ENCODE measurements at regions not wholly inside any gene's neighbourhood (a gene's known extent, or its start where the extent isn't known, plus 50 kb on each side); places are given as distances from the start of the nearest gene placed in this dataset.
"Not testable (repeated sequence)": the region's sequence is repeated elsewhere in the genome, so short reads cannot be mapped to it uniquely, and the experiment has no call there.

DNA sequence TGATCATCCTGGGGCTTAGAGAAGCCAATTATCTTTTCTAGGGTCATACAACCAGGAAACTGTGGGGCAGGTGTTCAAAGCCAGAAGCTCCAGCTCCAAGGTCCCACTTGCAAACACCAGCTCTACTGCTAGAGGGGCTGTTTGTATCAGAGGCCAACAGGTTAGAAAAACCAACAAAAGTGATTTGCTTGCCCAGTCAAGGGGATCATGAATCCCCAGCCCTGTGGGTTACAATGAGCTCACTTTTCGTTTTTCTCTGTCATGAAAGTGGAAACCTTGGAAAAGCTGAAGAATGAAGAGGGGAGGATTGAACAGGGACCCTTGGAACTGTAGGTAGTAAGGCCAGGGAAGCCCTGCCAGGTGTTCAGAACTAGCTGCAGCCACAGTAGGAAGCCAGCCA lies 119.2 kb downstream of the SPP2 start:
- H2AFZ ChIP-seq (ENCODE audit: low read length), result no peak overlapping the region
- no peaks in the 10 kb centered on the region for H4K20me1 ChIP-seq (ENCODE audit: insufficient read depth, low read length, poor library complexity, severe bottlenecking)
- no peak for TF ChIP-seq EZH2phosphoT487 (IDR thresholded peaks at IDR 0.05; ENCODE audit: borderline replicate concordance)
- TF ChIP-seq CTCF (conservative IDR thresholded peaks at IDR 0.05; ENCODE audit: low read length), result no peak
- no peaks in the 10 kb centered on the region for H3K9me3 ChIP-seq (ENCODE audit: insufficient read depth, low read depth, low read length)
- H3K4me2 ChIP-seq (ENCODE audit: low read depth, low read length, poor library complexity, severe bottlenecking), result no peak overlapping the region
- peaks cover 4% of the 10 kb centered on the region for H3K4me1 ChIP-seq (ENCODE audit: insufficient read depth, low read length, poor library complexity, severe bottlenecking)
- no peaks in the 10 kb centered on the region for H3K36me3 ChIP-seq (ENCODE audit: insufficient read depth, low read length)
- H3F3A ChIP-seq (ENCODE audit: low read depth), result no peaks in the 10 kb centered on the region
- H3K27me3 ChIP-seq (ENCODE audit: insufficient read depth, low read length, poor library complexity, severe bottlenecking), result no peaks in the 10 kb centered on the region
- no peaks in the 10 kb centered on the region for H3K9me2 ChIP-seq (replicated peaks; ENCODE audit: low read depth, low read length)
- no peak overlapping the region for H3K4me3 ChIP-seq (ENCODE audit: low read length, poor library complexity, severe bottlenecking)
- no peaks in the 10 kb centered on the region for H3K79me2 ChIP-seq (ENCODE audit: insufficient read depth, low read length)
- H3K9ac ChIP-seq (ENCODE audit: low read depth, low read length, poor library complexity, severe bottlenecking), result no peak overlapping the region

GRCh38 chr2:234168605-234169570 lies 118.4 kb downstream of the SPP2 start:
- not testable (repeated sequence) for H3K27me3 ChIP-seq (ENCODE audit: insufficient read depth, low read length, poor library complexity, severe bottlenecking); H3K9me3 ChIP-seq (ENCODE audit: insufficient read depth, low read depth, low read length); H3K4me2 ChIP-seq (ENCODE audit: low read depth, low read length, poor library complexity, severe bottlenecking); H3K79me2 ChIP-seq (ENCODE audit: insufficient read depth, low read length); H3F3A ChIP-seq (ENCODE audit: low read depth); H4K20me1 ChIP-seq (ENCODE audit: insufficient read depth, low read length, poor library complexity, severe bottlenecking); H3K4me3 ChIP-seq (ENCODE audit: low read length, poor library complexity, severe bottlenecking); H2AFZ ChIP-seq (ENCODE audit: low read length); H3K9ac ChIP-seq (ENCODE audit: low read depth, low read length, poor library complexity, severe bottlenecking); H3K36me3 ChIP-seq (ENCODE audit: insufficient read depth, low read length); H3K9me2 ChIP-seq (replicated peaks; ENCODE audit: low read depth, low read length)
- peaks cover 12% of the 10 kb centered on the region for H3K4me1 ChIP-seq (ENCODE audit: insufficient read depth, low read length, poor library complexity, severe bottlenecking)

GRCh38 chr2:234166531-234166930 lies 116.0 kb downstream of the SPP2 start:
- no peaks in the 10 kb centered on the region for H3K36me3 ChIP-seq (ENCODE audit: insufficient read depth, low read length)
- H4K20me1 ChIP-seq (ENCODE audit: insufficient read depth, low read length, poor library complexity, severe bottlenecking), result no peaks in the 10 kb centered on the region
- H3K27me3 ChIP-seq (ENCODE audit: insufficient read depth, low read length, poor library complexity, severe bottlenecking), result no peaks in the 10 kb centered on the region
- no peaks in the 10 kb centered on the region for H3K79me2 ChIP-seq (ENCODE audit: insufficient read depth, low read length)
- TF ChIP-seq CTCF (conservative IDR thresholded peaks at IDR 0.05; ENCODE audit: low read length), result no peak
- no peak for TF ChIP-seq EZH2phosphoT487 (IDR thresholded peaks at IDR 0.05; ENCODE audit: borderline replicate concordance)
- H3K4me1 ChIP-seq (ENCODE audit: insufficient read depth, low read length, poor library complexity, severe bottlenecking), result peaks cover 14% of the 10 kb centered on the region
- no peak overlapping the region for H3K4me2 ChIP-seq (ENCODE audit: low read depth, low read length, poor library complexity, severe bottlenecking)
- H3K4me3 ChIP-seq (ENCODE audit: low read length, poor library complexity, severe bottlenecking), result no peak overlapping the region
- no peaks in the 10 kb centered on the region for H3K9me2 ChIP-seq (replicated peaks; ENCODE audit: low read depth, low read length)
- H2AFZ ChIP-seq (ENCODE audit: low read length), result no peak overlapping the region
- H3K9ac ChIP-seq (ENCODE audit: low read depth, low read length, poor library complexity, severe bottlenecking), result no peak overlapping the region
- no peaks in the 10 kb centered on the region for H3F3A ChIP-seq (ENCODE audit: low read depth)
- no peaks in the 10 kb centered on the region for H3K9me3 ChIP-seq (ENCODE audit: insufficient read depth, low read depth, low read length)

DNA sequence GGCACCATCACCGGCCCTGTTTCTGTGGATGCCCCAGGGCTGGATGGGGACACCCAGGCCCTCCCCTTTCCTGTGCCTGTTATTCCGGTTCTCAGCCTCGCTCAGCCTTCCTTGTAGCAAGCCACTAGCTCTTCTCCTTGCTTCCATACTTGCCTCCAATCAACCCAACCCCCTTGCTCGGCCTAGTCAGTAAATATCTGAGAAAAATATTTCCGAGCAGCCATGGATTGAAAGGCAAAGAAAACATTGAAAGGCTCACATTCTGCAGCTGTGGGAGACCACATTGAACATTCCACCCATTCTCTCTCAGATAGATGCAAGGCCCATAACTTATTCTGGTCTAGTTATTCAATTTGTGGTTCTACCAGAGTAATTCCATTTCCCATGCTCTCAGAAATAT lies 114.9 kb downstream of the SPP2 start:
- Histone ChIP-seq H3K9me2 (replicated peaks; ENCODE audit: low read depth, low read length) (no peaks in the 10 kb centered on the region), H3K9ac (ENCODE audit: low read depth, low read length, poor library complexity, severe bottlenecking) (no peak overlapping the region), H3K4me3 (ENCODE audit: low read length, poor library complexity, severe bottlenecking) (no peak overlapping the region), H3K27me3 (ENCODE audit: insufficient read depth, low read length, poor library complexity, severe bottlenecking) (no peaks in the 10 kb centered on the region), H3F3A (ENCODE audit: low read depth) (no peaks in the 10 kb centered on the region), H3K4me1 (ENCODE audit: insufficient read depth, low read length, poor library complexity, severe bottlenecking) (peaks cover 14% of the 10 kb centered on the region), H3K79me2 (ENCODE audit: insufficient read depth, low read length) (no peaks in the 10 kb centered on the region), H3K4me2 (ENCODE audit: low read depth, low read length, poor library complexity, severe bottlenecking) (no peak overlapping the region), H3K36me3 (ENCODE audit: insufficient read depth, low read length) (no peaks in the 10 kb centered on the region), H2AFZ (ENCODE audit: low read length) (no peak overlapping the region), H3K9me3 (ENCODE audit: insufficient read depth, low read depth, low read length) (no peaks in the 10 kb centered on the region), H4K20me1 (ENCODE audit: insufficient read depth, low read length, poor library complexity, severe bottlenecking) (no peaks in the 10 kb centered on the region)
- TF ChIP-seq CTCF (conservative IDR thresholded peaks at IDR 0.05; ENCODE audit: low read length) (no peak), EZH2phosphoT487 (IDR thresholded peaks at IDR 0.05; ENCODE audit: borderline replicate concordance) (no peak)

Measured in Loucy (cell line).